Kidney epithelial cell (primary cell): ENCODE measurements at regions not wholly inside any gene's neighbourhood (a gene's known extent, or its start where the extent isn't known, plus 50 kb on each side); places are given as distances from the start of the nearest gene placed in this dataset.

Experiments
- DNase-seq: peaks from one replicate; pipeline ENCODE4 v3.0.0-alpha.2; 2010; ENCODE audit warnings: low read depth
- H3K27me3 ChIP-seq: 2 replicates; pipeline ENCODE4 v1.6.0; 2011; ENCODE audit warnings: low read length; ENCODE audit not compliant: control insufficient read depth, insufficient read depth
- H3K36me3 ChIP-seq: 2 replicates; pipeline ENCODE4 v1.5.1; 2011; ENCODE audit warnings: low read length; ENCODE audit not compliant: control insufficient read depth, insufficient read depth
- H3K4me3 ChIP-seq: 2 replicates; pipeline ENCODE4 v1.5.1; 2011; ENCODE audit warnings: low read depth, mild to moderate bottlenecking, control low read depth, low read length
- CTCF ChIP-seq: IDR thresholded peaks from 2 replicates; pipeline ENCODE4 v1.5.1; 2011; ENCODE audit warnings: mild to moderate bottlenecking, moderate library complexity, low read length, control low read depth, inconsistent platforms; ENCODE audit not compliant: insufficient read depth, poor library complexity, severe bottlenecking

GRCh38 chr12:97398704-97399103, 63.9 kb upstream of the RMST start:
- DNase-seq, result no peak
- no peaks in the 10 kb centered on the region for H3K36me3 ChIP-seq
- no peaks in the 10 kb centered on the region for H3K27me3 ChIP-seq
- H3K4me3 ChIP-seq, result no peak overlapping the region
- TF ChIP-seq CTCF, result no peak

- TF ChIP-seq CTCF, result no peak
- Histone ChIP-seq H3K36me3 (no peaks in the 10 kb centered on the region), H3K27me3 (no peaks in the 10 kb centered on the region), H3K4me3 (no peak overlapping the region)
- DNase-seq, result no peak
These were observed 58.5 kb upstream of the RMST start for GRCh38 chr12:97404093-97404492.

GRCh38 chr12:97404543-97404942, 58.1 kb upstream of the RMST start:
- TF ChIP-seq CTCF, result peak; percentile 96
- no peaks in the 10 kb centered on the region for H3K27me3 ChIP-seq
- peak; percentile 25 for DNase-seq
- H3K36me3 ChIP-seq, result no peaks in the 10 kb centered on the region
- H3K4me3 ChIP-seq, result no peak overlapping the region

- Histone ChIP-seq H3K36me3 (no peaks in the 10 kb centered on the region), H3K4me3 (no peak overlapping the region), H3K27me3 (no peaks in the 10 kb centered on the region)
- no peak for TF ChIP-seq CTCF
- DNase-seq, result no peak
These were observed 54.2 kb upstream of the RMST start for GRCh38 chr12:97408363-97408762.

GRCh38 chr12:97411341-97411740, 51.3 kb upstream of the RMST start:
- Histone ChIP-seq H3K27me3 (no peaks in the 10 kb centered on the region), H3K4me3 (no peak overlapping the region), H3K36me3 (no peaks in the 10 kb centered on the region)
- no peak for DNase-seq
- no peak for TF ChIP-seq CTCF
